Uterus (tissue), 2 donors: ENCODE measurements at regions not wholly inside any gene's neighbourhood (a gene's known extent, or its start where the extent isn't known, plus 50 kb on each side); places are given as distances from the start of the nearest gene placed in this dataset.

ENCODE experiments used
- CTCF ChIP-seq, 4 experiments: fragments of 200-600 bp in 2 of 4; fragments of 450-650 bp in 2 of 4; sonication (generic) in 2 of 4; IDR thresholded peaks; one replicate each; pipeline ENCODE4 v1.5.1; 2016 to 2019; ENCODE audit warnings: antibody characterized with exemption in 4 of 4, mild to moderate bottlenecking in 2 of 4, moderate library complexity in 1 of 4
- POLR2A ChIP-seq, 2 donors: fragments of 450-650 bp; IDR thresholded peaks; one replicate each; pipeline ENCODE4 v1.6.1; 2016; ENCODE audit warnings: antibody characterized with exemption in 2 of 2, mild to moderate bottlenecking in 1 of 2, moderate library complexity in 1 of 2

DNA sequence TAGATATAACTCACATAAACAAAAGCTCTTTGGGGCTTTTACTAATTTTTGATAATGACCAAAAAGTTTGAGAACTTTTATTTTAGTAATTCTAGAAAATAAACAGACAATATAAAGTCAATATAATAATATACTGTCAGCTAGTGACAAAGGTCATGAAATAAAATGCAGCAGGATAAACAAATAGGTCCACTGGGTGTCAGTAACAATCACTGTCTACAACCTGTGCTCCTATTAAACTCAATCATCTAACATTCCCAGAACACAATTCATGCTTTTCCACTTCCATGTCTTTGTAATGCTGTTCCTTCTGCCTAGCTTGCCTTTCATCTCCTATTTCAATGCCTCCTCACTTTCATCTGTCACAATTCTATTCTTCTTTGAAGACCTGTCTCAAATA is 186.1 kb downstream of the GIPC2 start:
- TF ChIP-seq POLR2A (IDR thresholded peaks at IDR 0.05) (no peak), CTCF (IDR thresholded peaks at IDR 0.05) (no peak)
